HepG2 (cell line): ENCODE measurements at regions not wholly inside any gene's neighbourhood (a gene's known extent, or its start where the extent isn't known, plus 50 kb on each side); places are given as distances from the start of the nearest gene placed in this dataset.

Experiments used
- CTCF ChIP-seq: sonication (generic); formaldehyde crosslinking; IDR thresholded peaks from 2 replicates; pipeline ENCODE4 v1.5.0; 2020; ENCODE audit warnings: mild to moderate bottlenecking, missing genetic modification reagents, moderate library complexity
- RORA ChIP-seq: sonication (generic); formaldehyde crosslinking; IDR thresholded peaks from 2 replicates; pipeline ENCODE4 v1.5.0; 2020; ENCODE audit warnings: mild to moderate bottlenecking, missing genetic modification reagents, moderate library complexity
- SP1 ChIP-seq, 2 experiments: fragments of 450-650 bp in 1 of 2; sonication (generic) in 1 of 2; formaldehyde crosslinking in 1 of 2; IDR thresholded peaks; 2 replicates each; pipeline versions ENCODE4 v1.4.0 to v1.6.1; 2016 to 2020; ENCODE audit warnings: missing genetic modification reagents in 1 of 2

- TF ChIP-seq RORA (no peak), SP1 (IDR thresholded peaks at IDR 0.05) (no peak), SP1 (CRISPR knock-in tag; IDR thresholded peaks at IDR 0.05) (no peak), CTCF (CRISPR knock-in tag) (no peak)
Observed at GRCh38 chr20:30602424-30602823, 655.0 kb upstream of the DEFB115 start.
